Erythroblast (primary cell): ENCODE measurements at regions not wholly inside any gene's neighbourhood (a gene's known extent, or its start where the extent isn't known, plus 50 kb on each side); places are given as distances from the start of the nearest gene placed in this dataset.

ENCODE experiments used
- GATA1 ChIP-seq: IDR thresholded peaks from 2 replicates; pipeline ENCODE4 v1.6.1; 2011; ENCODE audit warnings: low read depth, mild to moderate bottlenecking, control low read depth, low read length, moderate library complexity
- POLR2A ChIP-seq: IDR thresholded peaks from 2 replicates; pipeline ENCODE4 v1.6.1; 2011; ENCODE audit warnings: mild to moderate bottlenecking, low read length

DNA sequence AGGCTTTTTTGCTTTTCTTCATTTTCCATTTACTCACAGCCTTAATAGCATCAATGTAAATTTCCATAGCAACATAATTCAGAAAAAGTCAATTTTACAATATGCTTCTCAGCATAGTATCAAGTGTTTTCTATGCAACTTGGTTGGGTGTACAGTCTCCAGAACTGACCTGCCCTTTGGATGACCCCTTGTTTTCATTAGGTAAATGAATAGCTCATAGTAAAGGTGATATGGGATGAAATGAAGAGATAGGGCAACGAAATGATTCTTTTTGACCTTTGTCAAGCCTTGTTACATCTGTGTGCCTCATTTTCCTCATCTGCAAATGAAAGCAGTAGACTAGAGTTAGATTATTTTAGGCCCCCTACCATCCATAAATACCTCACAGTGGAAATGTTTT, 1081.0 kb downstream of the TMTC2 start:
- TF ChIP-seq POLR2A (no peak), GATA1 (no peak)
